OCI-LY3 (cell line): ENCODE measurements at regions not wholly inside any gene's neighbourhood (a gene's known extent, or its start where the extent isn't known, plus 50 kb on each side); places are given as distances from the start of the nearest gene placed in this dataset.
A peak's percentile ranks its signal among the peaks of the same experiment; 100 is the strongest.
"Not testable (repeated sequence)": the region's sequence is repeated elsewhere in the genome, so short reads cannot be mapped to it uniquely, and the experiment has no call there.

Experiments used
- H2AFZ ChIP-seq: fragments of 200-600, 300-600 bp; shearing (Covaris generic); 2 replicates; pipeline ENCODE4 v1.6.0; 2014; ENCODE audit warnings: antibody characterized with exemption, low read depth, low read length
- H3K27ac ChIP-seq: fragments of 200-600, 300-600 bp; sonication (generic); 2 replicates; pipeline ENCODE4 v1.5.1; 2014; ENCODE audit warnings: mild to moderate bottlenecking, low read length, moderate library complexity, mixed read lengths
- H3K27me3 ChIP-seq: fragments of 200-600, 300-600 bp; sonication (generic); 2 replicates; pipeline ENCODE4 v1.6.1; 2014; ENCODE audit warnings: low read depth, low read length, mixed read lengths
- H3K36me3 ChIP-seq: fragments of 200-600, 300-600 bp; sonication (generic); replicated peaks from 2 replicates; pipeline ENCODE3; 2014; ENCODE audit warnings: low read depth, low read length, mixed read lengths
- H3K4me1 ChIP-seq: fragments of 300-600, 200-600 bp; sonication (generic); 2 replicates; pipeline ENCODE4 v1.6.1; 2014; ENCODE audit warnings: low read length, mixed read lengths
- H3K4me2 ChIP-seq: fragments of 200-600, 300-600 bp; sonication (generic); 2 replicates; pipeline ENCODE4 v1.6.1; 2014; ENCODE audit warnings: low read length, mixed read lengths
- H3K4me3 ChIP-seq: fragments of 300-600, 200-600 bp; sonication (generic); 2 replicates; pipeline ENCODE4 v1.5.1; 2014; ENCODE audit warnings: antibody characterized with exemption, mild to moderate bottlenecking, low read length, moderate library complexity
- H3K79me2 ChIP-seq: fragments of 300-600, 200-600 bp; shearing (Covaris generic); 2 replicates; pipeline ENCODE4 v1.6.1; 2014; ENCODE audit warnings: mild to moderate bottlenecking, low read length, mixed read lengths
- H3K9ac ChIP-seq: fragments of 300-600, 200-600 bp; shearing (Covaris generic); 2 replicates; pipeline ENCODE4 v1.6.0; 2014; ENCODE audit warnings: mild to moderate bottlenecking, low read length, moderate library complexity
- H3K9me3 ChIP-seq: fragments of 200-600, 300-600 bp; shearing (Covaris generic); 2 replicates; pipeline ENCODE4 v1.6.1; 2014; ENCODE audit warnings: low read length, mixed read lengths; ENCODE audit not compliant: insufficient read depth
- H4K20me1 ChIP-seq: fragments of 200-600, 300-600 bp; sonication (generic); 2 replicates; pipeline ENCODE4 v1.6.1; 2016; ENCODE audit warnings: low read length, mixed read lengths; ENCODE audit not compliant: insufficient read depth
- EZH2phosphoT487 ChIP-seq: fragments of 200-600 bp; shearing (Covaris generic); IDR thresholded peaks from 2 replicates; pipeline ENCODE4 v1.6.1; 2018; ENCODE audit warnings: antibody characterized with exemption, mixed run types, low read depth
- TF ChIP-seq, protein P1 (sequence below): fragments of 200-600, 300-600 bp; sonication (generic); IDR thresholded peaks from 2 replicates; pipeline ENCODE4 v1.5.1; 2014; ENCODE audit warnings: antibody characterized with exemption, low read length, low read depth

- H3K9me3 ChIP-seq = no peaks in the 10 kb centered on the region
- H3K79me2 ChIP-seq = no peaks in the 10 kb centered on the region
- no peaks in the 10 kb centered on the region for H4K20me1 ChIP-seq
- no peaks in the 10 kb centered on the region for H3K27me3 ChIP-seq
- no peak for TF ChIP-seq EZH2phosphoT487
- TF ChIP-seq, protein P1, sequence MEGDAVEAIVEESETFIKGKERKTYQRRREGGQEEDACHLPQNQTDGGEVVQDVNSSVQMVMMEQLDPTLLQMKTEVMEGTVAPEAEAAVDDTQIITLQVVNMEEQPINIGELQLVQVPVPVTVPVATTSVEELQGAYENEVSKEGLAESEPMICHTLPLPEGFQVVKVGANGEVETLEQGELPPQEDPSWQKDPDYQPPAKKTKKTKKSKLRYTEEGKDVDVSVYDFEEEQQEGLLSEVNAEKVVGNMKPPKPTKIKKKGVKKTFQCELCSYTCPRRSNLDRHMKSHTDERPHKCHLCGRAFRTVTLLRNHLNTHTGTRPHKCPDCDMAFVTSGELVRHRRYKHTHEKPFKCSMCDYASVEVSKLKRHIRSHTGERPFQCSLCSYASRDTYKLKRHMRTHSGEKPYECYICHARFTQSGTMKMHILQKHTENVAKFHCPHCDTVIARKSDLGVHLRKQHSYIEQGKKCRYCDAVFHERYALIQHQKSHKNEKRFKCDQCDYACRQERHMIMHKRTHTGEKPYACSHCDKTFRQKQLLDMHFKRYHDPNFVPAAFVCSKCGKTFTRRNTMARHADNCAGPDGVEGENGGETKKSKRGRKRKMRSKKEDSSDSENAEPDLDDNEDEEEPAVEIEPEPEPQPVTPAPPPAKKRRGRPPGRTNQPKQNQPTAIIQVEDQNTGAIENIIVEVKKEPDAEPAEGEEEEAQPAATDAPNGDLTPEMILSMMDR = no peak
- H3K27ac ChIP-seq = no peak overlapping the region
- H3K9ac ChIP-seq = no peak overlapping the region
- no peak overlapping the region for H3K4me3 ChIP-seq
- peaks cover 8% of the 10 kb centered on the region for H3K4me1 ChIP-seq
- no peaks in the 10 kb centered on the region for H3K36me3 ChIP-seq
- no peak overlapping the region for H2AFZ ChIP-seq
- H3K4me2 ChIP-seq = no peak overlapping the region
Measured at GRCh38 chr1:195731385-195731784, 876.9 kb downstream of the KCNT2 start.

- Histone ChIP-seq H3K27ac (no peak overlapping the region), H3K4me3 (no peak overlapping the region), H3K9ac (no peak overlapping the region), H3K27me3 (no peaks in the 10 kb centered on the region), H2AFZ (peak overlapping the region; percentile 40; the same call in 1 of the 2 replicates), H3K4me2 (peak overlapping the region; percentile 33), H3K4me1 (peaks cover 9% of the 10 kb centered on the region), H3K79me2 (no peaks in the 10 kb centered on the region), H4K20me1 (no peaks in the 10 kb centered on the region), H3K36me3 (no peaks in the 10 kb centered on the region), H3K9me3 (no peaks in the 10 kb centered on the region)
- TF ChIP-seq, protein P1 = no peak
- TF ChIP-seq EZH2phosphoT487 = no peak
Measured at GRCh38 chr1:195723796-195724194, 884.4 kb downstream of the KCNT2 start.

GRCh38 chr1:195722852-195723795 lies 885.1 kb downstream of the KCNT2 start:
- peak overlapping the region; percentile 40; the same call in 1 of the 2 replicates for H2AFZ ChIP-seq
- H3K4me1 ChIP-seq, H3K36me3 ChIP-seq, H3K79me2 ChIP-seq, H3K9ac ChIP-seq, H3K4me3 ChIP-seq, H4K20me1 ChIP-seq, H3K27me3 ChIP-seq, H3K27ac ChIP-seq, H3K9me3 ChIP-seq: not testable (repeated sequence)
- H3K4me2 ChIP-seq = peak overlapping the region; percentile 33

DNA sequence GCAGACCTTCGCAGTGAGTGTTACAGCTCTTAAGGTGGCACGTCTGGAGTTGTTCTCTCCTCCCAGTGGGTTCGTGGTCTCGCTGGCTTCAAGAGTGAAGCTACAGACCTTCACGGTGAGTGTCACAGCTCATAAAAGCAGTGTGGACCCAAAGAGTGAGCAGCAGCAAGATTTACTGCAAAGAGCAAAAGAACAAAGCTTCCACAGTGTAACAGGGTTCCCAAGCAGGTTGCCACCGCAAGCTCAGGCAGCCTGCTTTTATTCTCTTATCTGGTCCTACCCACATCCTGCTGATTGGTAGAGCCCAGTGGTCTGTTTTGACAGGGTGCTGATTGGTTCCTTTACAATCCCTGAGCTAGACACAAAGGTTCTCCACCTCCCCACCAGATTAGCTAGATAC lies 886.1 kb downstream of the KCNT2 start:
- not testable (repeated sequence) for H2AFZ ChIP-seq, H4K20me1 ChIP-seq, H3K4me2 ChIP-seq, H3K27ac ChIP-seq, H3K36me3 ChIP-seq, H3K9me3 ChIP-seq, H3K9ac ChIP-seq, H3K27me3 ChIP-seq, H3K4me3 ChIP-seq, H3K79me2 ChIP-seq
- H3K4me1 ChIP-seq = peaks cover 19% of the 10 kb centered on the region

DNA sequence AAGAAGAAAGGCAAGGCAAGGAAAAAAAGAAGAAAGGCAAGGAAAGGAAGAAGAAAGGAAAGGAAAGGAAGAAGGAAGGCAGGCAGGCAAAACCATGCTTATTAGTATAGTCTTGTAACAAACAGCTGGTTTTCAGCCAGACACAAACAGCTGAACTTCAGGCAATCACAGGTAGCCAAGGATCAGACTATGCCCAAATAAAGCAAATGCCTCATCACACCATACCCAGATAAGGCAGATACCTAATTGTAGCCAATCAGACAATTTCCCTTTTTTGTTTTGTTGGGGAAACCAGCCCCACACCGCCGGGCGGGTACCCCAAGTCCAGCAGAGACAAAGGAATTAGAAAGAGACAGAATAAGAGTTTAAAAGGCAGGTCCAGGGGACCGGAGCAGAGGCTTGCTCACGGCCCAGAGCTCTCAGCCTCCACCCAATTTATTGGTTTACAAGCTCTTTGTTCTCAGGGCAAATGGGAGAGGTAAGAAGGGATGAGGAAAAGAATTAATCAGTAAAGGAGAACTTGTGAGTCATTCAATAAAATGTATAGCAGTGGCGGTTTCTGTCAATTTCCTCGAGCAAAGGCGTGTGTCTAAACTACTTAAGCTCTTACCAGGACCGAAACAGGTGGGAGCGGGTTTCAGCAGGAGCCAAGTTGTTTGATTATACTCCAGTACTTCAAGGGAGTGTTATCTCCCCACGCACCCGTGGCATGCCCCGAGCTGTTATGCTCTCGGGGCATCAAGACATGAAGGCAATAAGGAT lies 886.8 kb downstream of the KCNT2 start:
- no peaks in the 10 kb centered on the region for H3K36me3 ChIP-seq
- H3K79me2 ChIP-seq = no peaks in the 10 kb centered on the region
- no peaks in the 10 kb centered on the region for H4K20me1 ChIP-seq
- H3K27ac ChIP-seq = no peak overlapping the region
- no peaks in the 10 kb centered on the region for H3K27me3 ChIP-seq
- TF ChIP-seq EZH2phosphoT487 = no peak
- TF ChIP-seq, protein P1 = no peak
- H3K9ac ChIP-seq = no peak overlapping the region
- no peak overlapping the region for H3K4me2 ChIP-seq
- H3K4me3 ChIP-seq = no peak overlapping the region
- H3K9me3 ChIP-seq = no peaks in the 10 kb centered on the region
- H2AFZ ChIP-seq = no peak overlapping the region
- peaks cover 22% of the 10 kb centered on the region for H3K4me1 ChIP-seq
